HepG2 (cell line): ENCODE measurements at regions not wholly inside any gene's neighbourhood (a gene's known extent, or its start where the extent isn't known, plus 50 kb on each side); places are given as distances from the start of the nearest gene placed in this dataset.

Source experiments
- ATAC-seq: fragments of 200-7000 bp; cut with Tn5 transposase; 3 replicates; pipeline ENCODE4 v1.9.1; 2020; ENCODE audit warnings: mild to moderate bottlenecking, moderate library complexity
- BruUV-seq: library from RNA; stranded (reverse); fragments of 400-500 nt; replicated peaks from 2 replicates; lab custom pipeline; 2021; lab: Mats Ljungman, UMichigan
- CTCF ChIA-PET: fragments of 300-600 bp; formaldehyde crosslinking; extraction: SDS; loops from one replicate; lab custom pipeline; 2021; ENCODE audit warnings: low total read pairs, inconsistent platforms, low intra/inter-chr PET ratio; lab: Yijun Ruan, JAX
- POLR2A ChIA-PET: fragments of 350-600 bp; sonication (Branson Sonifier 250); formaldehyde crosslinking; loops from one replicate; lab custom pipeline; 2020; ENCODE audit warnings: antibody characterized with exemption, inconsistent platforms; lab: Yijun Ruan, JAX
- DNase-seq: peaks from one replicate; pipeline ENCODE4 v3.0.0-alpha.2; 2015; ENCODE audit warnings: low spot score
- FAIRE-seq: peaks from 3 replicates; lab custom pipeline; 2011; peaks lifted over from hg19 to GRCh38; lab: Jason Lieb, UNC
- H2AFZ ChIP-seq: one replicate; pipeline ENCODE4 v1.6.1; 2011; ENCODE audit warnings: low read length, inconsistent platforms
- H3K27ac ChIP-seq: fragments of 300-600 bp; 3 replicates; pipeline ENCODE4 v1.8.0; 2011; ENCODE audit warnings: mixed run types, mild to moderate bottlenecking, mixed read lengths, low read length, inconsistent platforms; ENCODE audit not compliant: insufficient read depth; ENCODE audit errors: extremely low read length
- H3K27me3 ChIP-seq, 2 experiments: fragments of 200-600 bp in 1 of 2; 2 replicates in 1 of 2; 3 replicates in 1 of 2; pipeline versions ENCODE4 v1.6.0 to v1.8.0; 2011; ENCODE audit warnings: low read length in 2 of 2, mild to moderate bottlenecking in 2 of 2, moderate library complexity in 2 of 2, inconsistent platforms in 1 of 2; ENCODE audit not compliant: insufficient read depth in 2 of 2, control insufficient read depth in 1 of 2
- H3K36me3 ChIP-seq, 2 experiments: fragments of 200-600 bp in 1 of 2; replicated peaks in 1 of 2; 2 replicates in 1 of 2; 3 replicates in 1 of 2; pipeline versions ENCODE4 v1.5.1 to v1.8.0; 2011; ENCODE audit warnings: low read length in 2 of 2, inconsistent platforms in 1 of 2; ENCODE audit not compliant: insufficient read depth in 2 of 2, control insufficient read depth in 1 of 2
- H3K4me1 ChIP-seq: 2 replicates; pipeline ENCODE4 v1.5.1; 2012; ENCODE audit warnings: low read length, inconsistent platforms; ENCODE audit not compliant: insufficient read depth
- H3K4me2 ChIP-seq: 2 replicates; pipeline ENCODE4 v1.6.0; 2011; ENCODE audit warnings: low read depth, low read length, inconsistent platforms
- H3K4me3 ChIP-seq, 3 experiments: fragments of 200-600 bp in 1 of 3; sonication (generic), shearing (Covaris generic) in 1 of 3; replicated peaks in 1 of 3; 2 replicates each; pipeline ENCODE4 v1.5.1; 2011 to 2016; ENCODE audit warnings: low read length in 3 of 3, inconsistent platforms in 2 of 3, low read depth in 2 of 3, mild to moderate bottlenecking in 2 of 3, control low read depth in 1 of 3, mixed read lengths in 1 of 3; ENCODE audit not compliant: insufficient read depth in 1 of 3
- H3K79me2 ChIP-seq: one replicate; pipeline ENCODE4 v1.6.1; 2011; ENCODE audit warnings: low read length, inconsistent platforms; ENCODE audit not compliant: insufficient read depth
- H3K9ac ChIP-seq: 2 replicates; pipeline ENCODE4 v1.6.0; 2011; ENCODE audit warnings: mild to moderate bottlenecking, low read depth, low read length, inconsistent platforms; ENCODE audit not compliant: insufficient read depth
- H3K9me3 ChIP-seq: 2 replicates; pipeline ENCODE4 v1.5.1; 2012; ENCODE audit warnings: mild to moderate bottlenecking, low read length
- H4K20me1 ChIP-seq: 2 replicates; pipeline ENCODE4 v1.6.0; 2011; ENCODE audit warnings: inconsistent platforms, mild to moderate bottlenecking, low read length, moderate library complexity; ENCODE audit not compliant: insufficient read depth
- ATF1 ChIP-seq: IDR thresholded peaks from 2 replicates; pipeline ENCODE4 v1.6.1; 2016; ENCODE audit warnings: mild to moderate bottlenecking, control low read depth
- CCAR2 ChIP-seq: fragments of 200-400 bp; formaldehyde crosslinking; optimal IDR thresholded peaks from 2 replicates; pipeline ENCODE3; 2018; ENCODE audit warnings: low read depth, mild to moderate bottlenecking, low read length, moderate library complexity
- PHF21A ChIP-seq: sonication (generic); formaldehyde crosslinking; IDR thresholded peaks from 2 replicates; pipeline ENCODE4 v1.5.0; 2020; ENCODE audit warnings: mild to moderate bottlenecking, missing genetic modification reagents
- PRMT3 ChIP-seq: sonication (generic); formaldehyde crosslinking; IDR thresholded peaks from 2 replicates; pipeline ENCODE4 v1.8.1; 2022; ENCODE audit warnings: low read depth, mild to moderate bottlenecking, moderate library complexity, missing genetic modification reagents, borderline replicate concordance
- THAP11 ChIP-seq: IDR thresholded peaks from 2 replicates; pipeline ENCODE4 v1.6.1; 2016; ENCODE audit warnings: missing biosample characterization, missing genetic modification reagents
- ZNF121 ChIP-seq: sonication (generic); formaldehyde crosslinking; IDR thresholded peaks from 2 replicates; pipeline ENCODE4 v1.5.0; 2020; ENCODE audit warnings: mild to moderate bottlenecking, missing genetic modification reagents
- ZNF331 ChIP-seq: sonication (generic); formaldehyde crosslinking; IDR thresholded peaks from 2 replicates; pipeline ENCODE4 v1.4.0; 2020; ENCODE audit warnings: missing genetic modification reagents
- ZNF546 ChIP-seq: sonication (generic); formaldehyde crosslinking; conservative IDR thresholded peaks from 2 replicates; pipeline ENCODE4 v1.8.1; 2023; ENCODE audit warnings: mild to moderate bottlenecking, missing genetic modification reagents
- ZNF770 ChIP-seq: sonication (generic); formaldehyde crosslinking; IDR thresholded peaks from 2 replicates; pipeline ENCODE4 v1.5.0; 2020; ENCODE audit warnings: mild to moderate bottlenecking, missing genetic modification reagents
- WGBS: methylation state at CpG from one replicate; pipeline ENCODE4 v1.1.6; 2017; ENCODE audit warnings: low lambda C conversion rate; 5-methylcytosine and 5-hydroxymethylcytosine counted together
- in situ Hi-C: cut with HindIII; loops from 2 replicates; pipeline ENCODE4 v1.10.0; 2017; ENCODE audit warnings: low pct_unique_long_range_greater_than_20kb; ENCODE audit not compliant: extremely low pct_ligation_motif_present
- intact Hi-C: fragments of 100-400 bp; cut with micrococcal nuclease; formaldehyde crosslinking; loops from one replicate; pipeline ENCODE4 v1.10.0; 2022; ENCODE audit not compliant: unreplicated experiment
- TF ChIP-seq, protein P1 (sequence below): sonication (generic); formaldehyde crosslinking; IDR thresholded peaks from 2 replicates; pipeline ENCODE4 v1.4.0; 2020; ENCODE audit warnings: mild to moderate bottlenecking, missing genetic modification reagents

DNA sequence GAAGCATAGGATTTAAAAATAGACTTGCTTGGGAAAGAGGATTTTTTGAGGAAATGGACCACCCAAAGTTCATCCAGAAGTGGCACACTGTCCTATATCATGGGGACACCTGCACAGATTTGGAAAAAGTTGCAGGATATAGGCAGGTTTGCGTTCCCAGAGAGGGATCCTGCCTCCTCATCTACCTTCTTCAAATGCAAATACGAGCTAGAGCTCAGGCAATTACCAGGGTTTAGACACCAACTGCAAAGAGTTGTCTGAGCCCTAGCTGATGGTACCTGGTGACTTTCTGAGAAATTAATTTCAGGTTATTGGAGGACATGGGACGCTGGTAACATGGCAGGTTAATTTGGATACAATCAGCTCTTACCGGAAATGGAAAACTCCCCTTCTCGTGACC is 423.7 kb upstream of the MTPN start:
- WGBS, result 0% methylated on average over 5 of the region's 5 CpGs
- ChIA-PET CTCF (no interaction called here), POLR2A (no interaction called here)
- intact Hi-C loops, result no loop called here
- Histone ChIP-seq H3K79me2 (no peaks in the 10 kb centered on the region), H3K27ac (no peak overlapping the region), H3K36me3 (no peaks in the 10 kb centered on the region), H3K4me1 (no peaks in the 10 kb centered on the region), H4K20me1 (no peaks in the 10 kb centered on the region), H3K27me3 (no peaks in the 10 kb centered on the region), H3K9ac (no peak overlapping the region), H3K4me3 (no peak overlapping the region), H3K4me2 (no peak overlapping the region), H3K9me3 (no peaks in the 10 kb centered on the region), H2AFZ (no peak overlapping the region)
- FAIRE-seq, result no peak
- BruUV-seq, result no TSS peak
- DNase-seq, result no peak
- in situ Hi-C loops, result no loop called here
- no peak for ATAC-seq
- TF ChIP-seq, protein P1, sequence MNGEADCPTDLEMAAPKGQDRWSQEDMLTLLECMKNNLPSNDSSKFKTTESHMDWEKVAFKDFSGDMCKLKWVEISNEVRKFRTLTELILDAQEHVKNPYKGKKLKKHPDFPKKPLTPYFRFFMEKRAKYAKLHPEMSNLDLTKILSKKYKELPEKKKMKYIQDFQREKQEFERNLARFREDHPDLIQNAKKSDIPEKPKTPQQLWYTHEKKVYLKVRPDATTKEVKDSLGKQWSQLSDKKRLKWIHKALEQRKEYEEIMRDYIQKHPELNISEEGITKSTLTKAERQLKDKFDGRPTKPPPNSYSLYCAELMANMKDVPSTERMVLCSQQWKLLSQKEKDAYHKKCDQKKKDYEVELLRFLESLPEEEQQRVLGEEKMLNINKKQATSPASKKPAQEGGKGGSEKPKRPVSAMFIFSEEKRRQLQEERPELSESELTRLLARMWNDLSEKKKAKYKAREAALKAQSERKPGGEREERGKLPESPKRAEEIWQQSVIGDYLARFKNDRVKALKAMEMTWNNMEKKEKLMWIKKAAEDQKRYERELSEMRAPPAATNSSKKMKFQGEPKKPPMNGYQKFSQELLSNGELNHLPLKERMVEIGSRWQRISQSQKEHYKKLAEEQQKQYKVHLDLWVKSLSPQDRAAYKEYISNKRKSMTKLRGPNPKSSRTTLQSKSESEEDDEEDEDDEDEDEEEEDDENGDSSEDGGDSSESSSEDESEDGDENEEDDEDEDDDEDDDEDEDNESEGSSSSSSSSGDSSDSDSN (CRISPR knock-in tag), result no peak
- TF ChIP-seq CCAR2, result no peak
- no peak for TF ChIP-seq ATF1 (CRISPR knock-in tag)
- no peak for TF ChIP-seq THAP11
- TF ChIP-seq PHF21A (CRISPR knock-in tag), result no peak
- no peak for TF ChIP-seq ZNF121 (CRISPR knock-in tag)

- Histone ChIP-seq H4K20me1 (no peaks in the 10 kb centered on the region), H3K27ac (no peak overlapping the region), H2AFZ (no peak overlapping the region), H3K27me3 (no peaks in the 10 kb centered on the region), H3K4me3 (no peak overlapping the region), H3K36me3 (no peaks in the 10 kb centered on the region), H3K9me3 (no peaks in the 10 kb centered on the region), H3K4me1 (no peaks in the 10 kb centered on the region), H3K9ac (no peak overlapping the region), H3K79me2 (no peaks in the 10 kb centered on the region), H3K4me2 (no peak overlapping the region)
- DNase-seq (no peak), FAIRE-seq (no peak), ATAC-seq (no peak)
- in situ Hi-C loops (no loop called here), intact Hi-C loops (loop anchor here (10.0 kb wide), 1 partner anchor 1055 kb away; no protein-coding TSS in a partner anchor)
- ChIA-PET CTCF (no interaction called here), POLR2A (no interaction called here)
- no TSS peak for BruUV-seq
- 0% methylated on average over 2 of the region's 2 CpGs for WGBS
- no peak for TF ChIP-seq ZNF546 (CRISPR knock-in tag)
- no peak for TF ChIP-seq ZNF770 (CRISPR knock-in tag)
- no peak for TF ChIP-seq PRMT3 (CRISPR knock-in tag)
- no peak for TF ChIP-seq ZNF331 (CRISPR knock-in tag)
Observed at GRCh38 chr7:136399385-136399784, 422.2 kb upstream of the MTPN start.
